Kidney (tissue), 13 donors: ENCODE measurements at regions not wholly inside any gene's neighbourhood (a gene's known extent, or its start where the extent isn't known, plus 50 kb on each side); places are given as distances from the start of the nearest gene placed in this dataset.

Experiments
- DNase-seq, 5 donors: peaks; one replicate each; pipeline ENCODE4 v3.0.0-alpha.2; 2013 to 2020
- FAIRE-seq: peaks from 2 replicates; lab custom pipeline; 2012; peaks lifted over from hg19 to GRCh38; lab: Jason Lieb, UNC
- H3K27ac ChIP-seq, 2 donors: one replicate each; pipeline ENCODE4 v1.7.0; 2013; ENCODE audit warnings: low read depth in 2 of 2, low read length in 2 of 2, inconsistent platforms in 1 of 2
- H3K27me3 ChIP-seq: one replicate; pipeline ENCODE4 v1.7.1; 2013; ENCODE audit warnings: low read length, inconsistent platforms; ENCODE audit not compliant: control insufficient read depth, insufficient read depth
- H3K36me3 ChIP-seq, 3 donors: one replicate each; pipeline versions ENCODE4 v1.7.0 to v1.7.1; 2013; ENCODE audit warnings: low read length in 3 of 3, control low read depth in 1 of 3, inconsistent platforms in 1 of 3; ENCODE audit not compliant: insufficient read depth in 3 of 3, control insufficient read depth in 2 of 3
- H3K4me1 ChIP-seq, 3 donors: one replicate each; pipeline versions ENCODE4 v1.7.0 to v1.7.1; 2013; ENCODE audit warnings: low read length in 3 of 3, inconsistent platforms in 1 of 3, low read depth in 1 of 3; ENCODE audit not compliant: control insufficient read depth in 2 of 3, insufficient read depth in 2 of 3
- H3K4me3 ChIP-seq, 3 donors: one replicate each; pipeline versions ENCODE4 v1.7.0 to v1.8.1; 2013; ENCODE audit warnings: low read length in 3 of 3, control low read depth in 1 of 3, inconsistent platforms in 1 of 3
- H3K9ac ChIP-seq, 3 donors: one replicate each; pipeline versions ENCODE4 v1.7.0 to v1.7.1; 2013; ENCODE audit warnings: low read length in 3 of 3, control low read depth in 1 of 3, inconsistent platforms in 1 of 3
- H3K9me3 ChIP-seq, 3 donors: one replicate each; pipeline versions ENCODE4 v1.7.0 to v1.7.1; 2013; ENCODE audit warnings: low read length in 3 of 3, control low read depth in 1 of 3, inconsistent platforms in 1 of 3; ENCODE audit not compliant: control insufficient read depth in 2 of 3, insufficient read depth in 1 of 3
- intact Hi-C: fragments of 100-400 bp; cut with DNase I; formaldehyde crosslinking; loops from one replicate; pipeline ENCODE4 v1.11.1; 2022
- TF ChIP-seq, protein P1 (sequence below): IDR thresholded peaks from 3 replicates; pipeline ENCODE4 v1.5.1; 2012; ENCODE audit warnings: mild to moderate bottlenecking, moderate library complexity, borderline replicate concordance; ENCODE audit not compliant: insufficient read depth; ENCODE audit errors: extremely low read depth
- donor health status: control.
- donor health status: control.
- donor health status: control.
- donor health status: control.
- donor health status: control.
- donor health status: DM: yes; HTN: yes; CAD: no.
- donor health status: Normal renal cell carcinoma (clear cell type).

DNA sequence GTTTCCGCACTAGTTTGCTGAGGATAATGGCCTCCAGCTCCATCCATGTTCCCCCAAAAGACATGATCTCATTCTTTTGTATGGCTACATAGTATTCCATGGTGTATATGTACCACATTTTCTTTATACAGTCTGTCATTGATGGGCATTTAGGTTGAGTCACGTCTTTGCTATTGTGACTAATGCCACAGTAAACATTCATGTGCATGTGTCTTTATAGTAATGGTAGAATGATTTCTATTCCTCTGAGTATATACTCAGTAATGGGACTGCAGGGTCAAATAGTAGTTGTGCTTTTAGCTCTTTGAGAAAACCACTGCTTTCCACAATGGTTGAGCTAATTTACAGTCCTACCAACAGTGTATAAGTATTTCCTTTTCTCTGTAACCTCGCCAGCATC is 78.3 kb upstream of the BCL9 start:
- Histone ChIP-seq H3K9ac (no peak overlapping the region), H3K27ac (no peak overlapping the region), H3K4me1 (no peaks in the 10 kb centered on the region), H3K36me3 (no peaks in the 10 kb centered on the region), H3K4me3 (no peak overlapping the region), H3K9me3 (peaks cover 0 to 12% (median 5%) of the 10 kb centered on the region in 3 donors), H3K27me3 (no peaks in the 10 kb centered on the region)
- FAIRE-seq: no peak
- TF ChIP-seq, protein P1, sequence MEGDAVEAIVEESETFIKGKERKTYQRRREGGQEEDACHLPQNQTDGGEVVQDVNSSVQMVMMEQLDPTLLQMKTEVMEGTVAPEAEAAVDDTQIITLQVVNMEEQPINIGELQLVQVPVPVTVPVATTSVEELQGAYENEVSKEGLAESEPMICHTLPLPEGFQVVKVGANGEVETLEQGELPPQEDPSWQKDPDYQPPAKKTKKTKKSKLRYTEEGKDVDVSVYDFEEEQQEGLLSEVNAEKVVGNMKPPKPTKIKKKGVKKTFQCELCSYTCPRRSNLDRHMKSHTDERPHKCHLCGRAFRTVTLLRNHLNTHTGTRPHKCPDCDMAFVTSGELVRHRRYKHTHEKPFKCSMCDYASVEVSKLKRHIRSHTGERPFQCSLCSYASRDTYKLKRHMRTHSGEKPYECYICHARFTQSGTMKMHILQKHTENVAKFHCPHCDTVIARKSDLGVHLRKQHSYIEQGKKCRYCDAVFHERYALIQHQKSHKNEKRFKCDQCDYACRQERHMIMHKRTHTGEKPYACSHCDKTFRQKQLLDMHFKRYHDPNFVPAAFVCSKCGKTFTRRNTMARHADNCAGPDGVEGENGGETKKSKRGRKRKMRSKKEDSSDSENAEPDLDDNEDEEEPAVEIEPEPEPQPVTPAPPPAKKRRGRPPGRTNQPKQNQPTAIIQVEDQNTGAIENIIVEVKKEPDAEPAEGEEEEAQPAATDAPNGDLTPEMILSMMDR: no peak
- intact Hi-C loops: no loop called here
- no peak for DNase-seq

DNA sequence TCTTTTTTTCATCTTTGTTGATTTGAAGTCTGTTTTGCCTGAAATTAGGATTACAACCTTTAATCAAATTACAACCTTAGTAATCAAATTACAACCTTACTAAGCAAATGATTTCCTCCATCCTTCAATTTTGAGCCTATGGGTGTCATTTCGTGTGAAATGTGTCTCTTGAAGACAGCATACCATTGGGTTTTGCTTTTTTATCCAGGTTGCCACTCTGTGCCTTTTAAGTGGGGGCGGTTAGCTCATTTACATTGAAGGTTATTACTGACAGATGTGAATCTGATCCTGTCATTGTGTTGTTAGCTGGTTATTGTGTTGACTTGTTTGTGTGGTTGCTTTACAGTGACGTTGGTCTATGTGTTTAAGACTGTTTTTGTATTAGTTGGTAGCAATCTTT is 74.8 kb upstream of the BCL9 start:
- H3K27me3 ChIP-seq: no peaks in the 10 kb centered on the region
- H3K36me3 ChIP-seq: no peaks in the 10 kb centered on the region
- no peak for DNase-seq
- peaks cover 0 to 12% (median 5%) of the 10 kb centered on the region in 3 donors for H3K9me3 ChIP-seq
- intact Hi-C loops: no loop called here
- H3K27ac ChIP-seq: no peak overlapping the region
- no peak overlapping the region for H3K4me3 ChIP-seq
- no peak overlapping the region for H3K9ac ChIP-seq
- no peak for FAIRE-seq
- no peaks in the 10 kb centered on the region for H3K4me1 ChIP-seq
- TF ChIP-seq, protein P1: no peak

DNA sequence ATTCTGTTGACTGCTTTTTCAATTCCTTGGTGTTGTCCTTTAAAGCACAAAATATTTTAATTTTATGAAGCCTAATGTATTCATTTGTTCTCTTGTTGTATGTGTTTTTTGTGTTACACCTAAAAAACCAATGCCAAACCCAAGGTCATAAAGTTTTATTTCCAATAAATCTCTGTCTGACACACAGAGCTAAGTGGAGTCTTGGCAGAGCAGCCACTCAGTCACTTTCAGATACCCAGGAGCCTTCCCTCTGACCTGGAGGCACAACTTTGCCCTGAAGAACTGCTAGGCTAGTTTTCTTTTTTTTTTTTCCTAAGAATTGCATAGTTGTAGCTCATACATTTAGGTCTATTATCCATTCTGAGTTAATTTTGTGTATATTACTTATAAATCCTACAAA is 71.2 kb upstream of the BCL9 start:
- DNase-seq (no peak), FAIRE-seq (no peak)
- intact Hi-C loops: no loop called here
- no peaks in the 10 kb centered on the region for H3K27me3 ChIP-seq
- no peak overlapping the region for H3K4me3 ChIP-seq
- no peak overlapping the region for H3K27ac ChIP-seq
- no peaks in the 10 kb centered on the region for H3K36me3 ChIP-seq
- no peak overlapping the region for H3K9ac ChIP-seq
- peaks cover 0 to 12% (median 3%) of the 10 kb centered on the region in 3 donors for H3K9me3 ChIP-seq
- peaks cover 0 to 9% (median 0%) of the 10 kb centered on the region in 3 donors for H3K4me1 ChIP-seq
- TF ChIP-seq, protein P1: no peak

DNA sequence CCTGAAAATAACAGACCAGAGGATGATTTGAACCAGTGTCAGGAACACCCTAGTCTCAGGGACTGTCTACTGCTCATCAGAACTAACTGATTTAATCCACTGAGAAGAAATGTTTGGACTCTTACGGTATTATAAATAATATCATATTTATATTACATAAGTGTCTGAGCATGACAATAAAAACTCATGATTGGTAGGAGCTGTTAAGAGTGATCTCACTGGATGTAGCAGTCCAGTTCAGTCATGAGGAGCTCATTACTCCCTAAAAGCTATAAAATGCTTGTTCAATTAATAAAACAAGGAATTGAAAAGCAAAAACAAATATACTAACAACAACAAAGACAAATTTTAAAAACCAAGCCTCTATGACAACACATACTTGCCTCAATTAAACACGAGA is 68.8 kb upstream of the BCL9 start:
- TF ChIP-seq, protein P1: no peak
- no peaks in the 10 kb centered on the region for H3K36me3 ChIP-seq
- H3K9me3 ChIP-seq: peaks cover 0 to under 1% (median 0%) of the 10 kb centered on the region in 3 donors
- DNase-seq: no peak
- H3K4me3 ChIP-seq: peak overlapping the region in 1 of 3 donors; percentile 10
- H3K9ac ChIP-seq: no peak overlapping the region
- intact Hi-C loops: no loop called here
- H3K27me3 ChIP-seq: no peaks in the 10 kb centered on the region
- FAIRE-seq: no peak
- H3K4me1 ChIP-seq: peaks cover 0 to 9% (median 0%) of the 10 kb centered on the region in 3 donors
- H3K27ac ChIP-seq: no peak overlapping the region
